ENCODE measurements at regions not wholly inside any gene's neighbourhood (a gene's known extent, or its start where the extent isn't known, plus 50 kb on each side); places are given as distances from the start of the nearest gene placed in this dataset.

DNA sequence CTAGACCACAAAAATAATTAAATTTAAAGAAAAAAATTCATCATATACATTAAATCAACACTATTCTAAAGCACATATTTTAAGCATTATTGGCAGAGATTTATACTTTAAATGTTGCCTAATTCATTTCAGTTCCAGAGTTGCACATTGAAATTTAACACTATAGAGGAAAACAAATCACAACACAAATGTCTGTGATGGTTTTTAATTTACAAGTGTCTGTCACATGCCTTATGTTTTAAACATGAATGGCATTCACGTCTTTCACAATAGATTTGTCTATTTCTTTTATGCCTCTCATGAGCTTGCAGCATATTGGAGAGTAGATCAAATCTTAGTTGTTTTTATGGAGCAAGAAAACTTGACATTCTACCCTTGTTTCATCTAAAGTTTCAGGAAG is 811.3 kb downstream of the NLGN4X start:
- Histone ChIP-seq H3K36me3 (ENCODE audit: control insufficient read depth, insufficient read depth, low read length) (no peaks in the 10 kb centered on the region), H3K4me3 (ENCODE audit: low read depth, low read length) (no peak overlapping the region), H3K9ac (ENCODE audit: low read depth, low read length) (no peak overlapping the region), H3K27me3 (ENCODE audit: control insufficient read depth, insufficient read depth, low read length) (no peaks in the 10 kb centered on the region), H3K27ac (ENCODE audit: low read depth, low read length) (no peak overlapping the region), H3K9me3 (ENCODE audit: control insufficient read depth, insufficient read depth, low read length) (no peaks in the 10 kb centered on the region), H3K4me1 (ENCODE audit: control insufficient read depth, insufficient read depth, low read length) (no peaks in the 10 kb centered on the region)

DNA sequence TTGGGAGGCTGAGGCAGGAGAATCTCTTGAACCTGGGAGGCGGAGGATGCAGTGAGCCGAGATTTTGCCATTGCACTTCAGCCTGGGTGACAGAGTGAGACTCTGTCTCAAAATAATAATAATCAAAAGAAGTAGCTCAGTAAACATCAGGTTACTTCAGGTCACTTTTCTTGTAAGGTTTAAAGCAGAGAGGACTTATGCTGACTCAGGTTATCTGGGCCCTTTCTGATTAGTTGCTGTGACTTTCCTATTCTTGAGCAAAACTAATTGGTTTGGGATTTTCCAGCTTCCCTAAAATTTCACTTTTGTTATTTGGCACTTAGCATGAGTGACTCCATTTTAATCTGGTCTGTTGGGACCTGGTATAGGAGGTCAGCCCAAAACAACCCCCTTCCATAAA is 812.9 kb downstream of the NLGN4X start:
- H3K27me3 ChIP-seq (ENCODE audit: control insufficient read depth, insufficient read depth, low read length): no peaks in the 10 kb centered on the region
- H3K4me1 ChIP-seq (ENCODE audit: control insufficient read depth, insufficient read depth, low read length): no peaks in the 10 kb centered on the region
- H3K27ac ChIP-seq (ENCODE audit: low read depth, low read length): no peak overlapping the region
- no peak overlapping the region for H3K9ac ChIP-seq (ENCODE audit: low read depth, low read length)
- H3K9me3 ChIP-seq (ENCODE audit: control insufficient read depth, insufficient read depth, low read length): no peaks in the 10 kb centered on the region
- no peak overlapping the region for H3K4me3 ChIP-seq (ENCODE audit: low read depth, low read length)
- H3K36me3 ChIP-seq (ENCODE audit: control insufficient read depth, insufficient read depth, low read length): no peaks in the 10 kb centered on the region

DNA sequence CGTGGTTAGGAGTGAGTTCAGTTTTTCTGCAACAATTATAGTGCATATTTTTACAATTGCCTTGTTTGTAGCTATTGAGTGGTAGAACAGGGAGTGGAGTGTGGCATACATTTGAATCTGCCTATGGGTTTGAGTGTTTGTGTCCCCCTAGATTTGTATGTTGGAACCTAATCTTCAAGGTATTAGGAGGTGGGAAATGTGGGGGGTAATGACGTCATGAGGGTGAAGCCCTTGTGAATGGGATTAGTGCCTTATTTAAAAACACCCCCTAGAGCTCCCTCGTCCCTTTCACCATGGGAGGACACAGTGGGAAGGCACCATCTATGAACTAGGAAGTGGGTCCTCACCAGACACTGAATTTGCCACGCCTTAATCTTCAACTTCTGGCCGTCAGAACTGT is 819.6 kb downstream of the NLGN4X start:
- Histone ChIP-seq H3K4me1 (ENCODE audit: control insufficient read depth, insufficient read depth, low read length) (no peaks in the 10 kb centered on the region), H3K27me3 (ENCODE audit: control insufficient read depth, insufficient read depth, low read length) (no peaks in the 10 kb centered on the region), H3K36me3 (ENCODE audit: control insufficient read depth, insufficient read depth, low read length) (no peaks in the 10 kb centered on the region), H3K9ac (ENCODE audit: low read depth, low read length) (no peak overlapping the region), H3K9me3 (ENCODE audit: control insufficient read depth, insufficient read depth, low read length) (no peaks in the 10 kb centered on the region), H3K27ac (ENCODE audit: low read depth, low read length) (no peak overlapping the region), H3K4me3 (ENCODE audit: low read depth, low read length) (no peak overlapping the region)

DNA sequence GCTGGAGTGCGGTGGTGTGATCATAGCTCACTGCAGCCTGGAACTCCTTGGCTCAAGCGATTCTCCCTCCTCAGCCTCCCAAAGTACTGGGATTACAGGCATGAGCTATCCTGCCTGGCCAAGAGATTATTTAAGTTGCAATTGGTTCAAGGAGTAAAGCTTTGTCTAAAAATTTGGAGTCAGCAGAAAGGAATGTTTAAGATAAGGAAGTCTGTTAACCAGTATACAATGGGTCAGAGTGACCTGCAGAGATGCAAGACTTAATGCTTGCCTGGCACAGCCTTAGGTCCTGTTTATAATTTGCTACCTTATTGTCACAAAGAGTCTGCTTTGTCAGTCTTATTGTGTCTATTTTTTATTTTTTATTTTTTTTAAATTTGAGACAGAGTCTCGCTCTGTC is 826.2 kb downstream of the NLGN4X start:
- no peaks in the 10 kb centered on the region for H3K36me3 ChIP-seq (ENCODE audit: control insufficient read depth, insufficient read depth, low read length)
- no peaks in the 10 kb centered on the region for H3K9me3 ChIP-seq (ENCODE audit: control insufficient read depth, insufficient read depth, low read length)
- H3K27me3 ChIP-seq (ENCODE audit: control insufficient read depth, insufficient read depth, low read length): no peaks in the 10 kb centered on the region
- H3K4me1 ChIP-seq (ENCODE audit: control insufficient read depth, insufficient read depth, low read length): no peaks in the 10 kb centered on the region
- H3K4me3 ChIP-seq (ENCODE audit: low read depth, low read length): no peak overlapping the region
- no peak overlapping the region for H3K9ac ChIP-seq (ENCODE audit: low read depth, low read length)
- no peak overlapping the region for H3K27ac ChIP-seq (ENCODE audit: low read depth, low read length)

DNA sequence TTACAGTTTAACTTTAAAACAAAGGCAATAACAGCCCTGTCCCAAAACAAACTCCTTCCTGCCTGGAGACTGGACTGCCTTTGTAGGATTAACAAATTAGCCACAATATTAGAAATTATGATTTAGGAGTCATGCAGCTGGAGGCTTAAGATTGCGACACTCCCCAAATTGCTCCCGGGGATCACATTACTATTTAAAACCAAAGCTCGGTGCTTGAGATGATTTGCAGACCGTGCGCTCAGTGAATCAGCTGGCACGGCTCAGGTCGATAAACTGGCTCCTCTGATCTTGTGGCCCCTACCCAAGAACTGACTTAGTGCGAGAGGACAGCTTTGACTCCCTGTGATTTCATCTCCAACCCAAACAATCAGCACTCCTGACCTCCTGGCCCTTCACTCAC is 829.3 kb downstream of the NLGN4X start:
- Histone ChIP-seq H3K4me3 (ENCODE audit: low read depth, low read length) (no peak overlapping the region), H3K9ac (ENCODE audit: low read depth, low read length) (no peak overlapping the region), H3K27ac (ENCODE audit: low read depth, low read length) (no peak overlapping the region), H3K9me3 (ENCODE audit: control insufficient read depth, insufficient read depth, low read length) (no peaks in the 10 kb centered on the region), H3K4me1 (ENCODE audit: control insufficient read depth, insufficient read depth, low read length) (no peaks in the 10 kb centered on the region), H3K36me3 (ENCODE audit: control insufficient read depth, insufficient read depth, low read length) (no peaks in the 10 kb centered on the region), H3K27me3 (ENCODE audit: control insufficient read depth, insufficient read depth, low read length) (no peaks in the 10 kb centered on the region)

DNA sequence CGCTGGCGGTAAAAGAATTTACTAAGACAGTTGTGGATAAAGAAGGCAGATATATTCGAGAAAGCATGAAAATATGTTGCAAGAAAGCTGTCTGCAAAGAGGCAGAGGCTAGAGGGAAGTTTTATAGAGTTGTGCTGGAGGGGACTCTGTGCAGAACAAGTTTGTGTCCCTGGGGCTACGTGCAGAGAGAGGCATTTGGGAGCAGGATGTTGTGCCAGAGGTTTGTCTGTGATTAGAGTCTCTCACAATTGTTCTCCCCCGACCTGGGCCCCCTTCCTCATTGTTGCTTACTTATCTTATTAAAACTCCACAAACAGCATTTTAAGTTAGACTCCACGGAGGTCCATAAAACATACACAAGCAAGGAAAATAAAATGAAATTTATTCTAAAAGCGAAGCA is 831.3 kb downstream of the NLGN4X start:
- no peak overlapping the region for H3K9ac ChIP-seq (ENCODE audit: low read depth, low read length)
- H3K27me3 ChIP-seq (ENCODE audit: control insufficient read depth, insufficient read depth, low read length): no peaks in the 10 kb centered on the region
- H3K4me3 ChIP-seq (ENCODE audit: low read depth, low read length): no peak overlapping the region
- H3K36me3 ChIP-seq (ENCODE audit: control insufficient read depth, insufficient read depth, low read length): no peaks in the 10 kb centered on the region
- H3K4me1 ChIP-seq (ENCODE audit: control insufficient read depth, insufficient read depth, low read length): no peaks in the 10 kb centered on the region
- H3K9me3 ChIP-seq (ENCODE audit: control insufficient read depth, insufficient read depth, low read length): no peaks in the 10 kb centered on the region
- no peak overlapping the region for H3K27ac ChIP-seq (ENCODE audit: low read depth, low read length)

DNA sequence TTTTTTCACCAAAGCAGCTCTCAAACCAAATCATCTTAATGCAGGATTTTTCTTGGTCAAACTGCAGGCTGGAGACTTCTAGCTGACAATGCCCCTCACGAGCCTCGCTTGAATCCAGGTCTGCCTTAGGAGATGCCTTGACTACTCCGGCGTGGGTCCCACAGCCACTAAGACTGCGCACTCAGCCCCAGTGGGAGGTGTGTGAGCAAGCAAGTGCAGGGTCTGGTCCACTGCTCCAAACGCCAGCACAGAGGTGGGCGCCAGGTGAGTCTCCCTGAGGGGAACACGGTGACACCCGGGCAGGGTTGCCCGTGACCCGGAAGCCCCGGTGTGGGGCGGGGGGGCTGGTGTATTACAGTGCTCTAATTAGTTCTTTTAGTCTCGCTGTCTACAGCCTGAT is 838.3 kb downstream of the NLGN4X start:
- Histone ChIP-seq H3K27me3 (ENCODE audit: control insufficient read depth, insufficient read depth, low read length) (no peaks in the 10 kb centered on the region), H3K4me1 (ENCODE audit: control insufficient read depth, insufficient read depth, low read length) (no peaks in the 10 kb centered on the region), H3K36me3 (ENCODE audit: control insufficient read depth, insufficient read depth, low read length) (no peaks in the 10 kb centered on the region), H3K4me3 (ENCODE audit: low read depth, low read length) (no peak overlapping the region), H3K9me3 (ENCODE audit: control insufficient read depth, insufficient read depth, low read length) (no peaks in the 10 kb centered on the region), H3K9ac (ENCODE audit: low read depth, low read length) (no peak overlapping the region), H3K27ac (ENCODE audit: low read depth, low read length) (no peak overlapping the region)

DNA sequence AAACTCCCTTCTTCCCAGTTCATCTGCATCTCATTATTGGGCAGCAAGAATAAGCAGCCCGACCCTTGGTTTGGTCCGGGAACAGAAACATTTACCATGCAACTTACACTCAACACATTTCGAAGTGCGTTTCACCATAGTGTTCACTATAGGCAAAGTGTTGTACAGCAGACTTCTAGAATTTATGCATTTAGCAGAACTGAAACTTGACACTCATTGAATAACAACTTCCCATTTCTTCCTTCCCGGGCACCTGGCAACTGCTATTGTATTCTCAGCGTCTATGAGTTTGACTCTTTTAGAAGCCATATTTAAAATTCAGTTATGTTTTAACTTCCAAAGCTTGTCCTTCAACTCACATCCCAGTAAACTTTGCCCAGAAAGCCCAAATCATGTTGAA is 840.6 kb downstream of the NLGN4X start:
- Histone ChIP-seq H3K4me3 (ENCODE audit: low read depth, low read length) (no peak overlapping the region), H3K4me1 (ENCODE audit: control insufficient read depth, insufficient read depth, low read length) (no peaks in the 10 kb centered on the region), H3K36me3 (ENCODE audit: control insufficient read depth, insufficient read depth, low read length) (no peaks in the 10 kb centered on the region), H3K27ac (ENCODE audit: low read depth, low read length) (no peak overlapping the region), H3K9ac (ENCODE audit: low read depth, low read length) (no peak overlapping the region), H3K9me3 (ENCODE audit: control insufficient read depth, insufficient read depth, low read length) (no peaks in the 10 kb centered on the region), H3K27me3 (ENCODE audit: control insufficient read depth, insufficient read depth, low read length) (no peaks in the 10 kb centered on the region)

DNA sequence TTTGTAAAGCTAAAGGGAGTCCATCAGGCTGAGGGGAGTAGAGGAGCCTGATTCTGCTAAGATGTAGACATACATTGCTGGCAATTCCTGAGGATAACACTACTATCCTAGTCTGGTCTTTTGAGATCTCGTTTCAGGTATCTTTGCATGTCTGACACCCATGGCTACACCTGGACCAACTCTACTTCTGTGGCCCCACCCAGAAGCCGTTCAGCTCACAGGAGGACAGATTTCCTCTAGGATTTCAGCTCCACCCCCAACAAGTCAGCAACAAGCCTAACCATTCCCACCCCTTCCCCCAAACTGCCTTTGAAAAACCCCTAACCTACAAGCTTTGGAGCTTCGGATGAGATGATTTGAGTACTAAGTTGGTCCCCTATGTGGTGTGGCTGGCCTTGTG is 848.2 kb downstream of the NLGN4X start:
- Histone ChIP-seq H3K36me3 (ENCODE audit: control insufficient read depth, insufficient read depth, low read length) (no peaks in the 10 kb centered on the region), H3K4me1 (ENCODE audit: control insufficient read depth, insufficient read depth, low read length) (peaks cover 13% of the 10 kb centered on the region), H3K4me3 (ENCODE audit: low read depth, low read length) (no peak overlapping the region), H3K9me3 (ENCODE audit: control insufficient read depth, insufficient read depth, low read length) (no peaks in the 10 kb centered on the region), H3K27ac (ENCODE audit: low read depth, low read length) (no peak overlapping the region), H3K27me3 (ENCODE audit: control insufficient read depth, insufficient read depth, low read length) (no peaks in the 10 kb centered on the region), H3K9ac (ENCODE audit: low read depth, low read length) (no peak overlapping the region)

DNA sequence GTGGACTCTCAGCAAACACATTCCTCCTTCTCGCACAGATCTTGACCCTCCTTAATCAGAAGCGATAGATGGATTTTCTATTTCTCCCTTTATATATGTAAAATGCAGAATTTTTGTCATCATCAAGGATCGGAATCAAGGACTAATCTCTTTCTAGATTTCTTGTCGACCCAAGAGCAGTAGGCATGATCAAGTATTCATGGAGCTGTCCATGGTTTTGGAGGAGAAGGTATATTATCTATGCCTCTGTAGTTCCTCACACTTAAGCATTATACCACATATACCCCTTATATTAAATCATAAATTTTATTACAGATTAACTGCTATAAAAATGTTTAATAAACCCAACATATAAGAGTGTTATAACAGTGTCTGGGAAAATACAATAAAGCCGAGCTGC is 886.8 kb downstream of the NLGN4X start:
- H3K9me3 ChIP-seq (ENCODE audit: control insufficient read depth, insufficient read depth, low read length): no peaks in the 10 kb centered on the region
- H3K4me3 ChIP-seq (ENCODE audit: low read depth, low read length): no peak overlapping the region
- no peak overlapping the region for H3K9ac ChIP-seq (ENCODE audit: low read depth, low read length)
- H3K27ac ChIP-seq (ENCODE audit: low read depth, low read length): no peak overlapping the region
- no peaks in the 10 kb centered on the region for H3K4me1 ChIP-seq (ENCODE audit: control insufficient read depth, insufficient read depth, low read length)
- H3K27me3 ChIP-seq (ENCODE audit: control insufficient read depth, insufficient read depth, low read length): no peaks in the 10 kb centered on the region
- no peaks in the 10 kb centered on the region for H3K36me3 ChIP-seq (ENCODE audit: control insufficient read depth, insufficient read depth, low read length)

DNA sequence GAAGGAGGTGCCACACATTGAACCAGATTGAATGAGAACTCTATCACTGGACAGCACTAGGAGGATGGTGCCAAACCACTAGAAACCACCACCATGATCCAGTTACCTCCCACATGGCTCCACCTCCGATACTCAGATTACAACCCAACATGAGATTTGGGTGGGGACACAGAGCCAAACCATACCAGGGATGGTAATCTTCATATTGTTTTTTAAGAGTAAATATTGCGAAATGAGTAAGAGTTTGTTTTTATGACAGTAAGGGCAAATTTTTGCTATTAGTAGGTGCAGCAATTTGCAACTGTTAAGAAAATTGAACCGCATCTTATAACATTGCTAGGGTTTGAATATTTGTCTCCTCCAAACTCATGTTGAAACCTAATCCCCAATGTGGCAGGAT is 891.5 kb downstream of the NLGN4X start:
- Histone ChIP-seq H3K4me1 (ENCODE audit: control insufficient read depth, insufficient read depth, low read length) (no peaks in the 10 kb centered on the region), H3K4me3 (ENCODE audit: low read depth, low read length) (no peak overlapping the region), H3K27me3 (ENCODE audit: control insufficient read depth, insufficient read depth, low read length) (no peaks in the 10 kb centered on the region), H3K36me3 (ENCODE audit: control insufficient read depth, insufficient read depth, low read length) (no peaks in the 10 kb centered on the region), H3K9me3 (ENCODE audit: control insufficient read depth, insufficient read depth, low read length) (no peaks in the 10 kb centered on the region), H3K9ac (ENCODE audit: low read depth, low read length) (no peak overlapping the region), H3K27ac (ENCODE audit: low read depth, low read length) (no peak overlapping the region)

DNA sequence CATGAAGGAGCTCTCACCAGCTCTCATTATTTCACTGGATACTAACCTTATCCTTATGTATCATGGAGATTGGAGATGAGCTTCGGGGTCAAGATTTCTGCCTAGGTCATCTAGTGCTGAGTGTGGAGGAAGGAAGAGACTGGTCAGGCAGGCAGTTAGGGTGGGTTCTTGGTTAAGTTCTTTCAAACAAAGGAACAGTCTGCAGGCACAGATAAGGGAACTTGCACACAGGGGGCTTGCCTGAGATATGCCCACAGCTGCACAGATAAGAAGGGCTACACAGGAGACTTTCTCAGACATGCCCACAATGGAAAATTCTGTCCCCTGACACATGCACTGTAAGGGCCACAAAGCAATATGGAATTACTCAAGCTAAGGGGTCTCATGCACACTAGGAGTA is 904.1 kb downstream of the NLGN4X start:
- Histone ChIP-seq H3K9me3 (ENCODE audit: control insufficient read depth, insufficient read depth, low read length) (no peaks in the 10 kb centered on the region), H3K27ac (ENCODE audit: low read depth, low read length) (no peak overlapping the region), H3K27me3 (ENCODE audit: control insufficient read depth, insufficient read depth, low read length) (no peaks in the 10 kb centered on the region), H3K4me3 (ENCODE audit: low read depth, low read length) (no peak overlapping the region), H3K4me1 (ENCODE audit: control insufficient read depth, insufficient read depth, low read length) (no peaks in the 10 kb centered on the region), H3K36me3 (ENCODE audit: control insufficient read depth, insufficient read depth, low read length) (no peaks in the 10 kb centered on the region), H3K9ac (ENCODE audit: low read depth, low read length) (no peak overlapping the region)

Data from HUES48 (cell line).